Occipital lobe (tissue), 1 donor: ENCODE measurements at regions not wholly inside any gene's neighbourhood (a gene's known extent, or its start where the extent isn't known, plus 50 kb on each side); places are given as distances from the start of the nearest gene placed in this dataset.
"Not testable (repeated sequence)": the region's sequence is repeated elsewhere in the genome, so short reads cannot be mapped to it uniquely, and the experiment has no call there.

Source experiments
- DNase-seq: peaks from one replicate; lab custom pipeline; 2025; lab: John Stamatoyannopoulos, UW

DNA sequence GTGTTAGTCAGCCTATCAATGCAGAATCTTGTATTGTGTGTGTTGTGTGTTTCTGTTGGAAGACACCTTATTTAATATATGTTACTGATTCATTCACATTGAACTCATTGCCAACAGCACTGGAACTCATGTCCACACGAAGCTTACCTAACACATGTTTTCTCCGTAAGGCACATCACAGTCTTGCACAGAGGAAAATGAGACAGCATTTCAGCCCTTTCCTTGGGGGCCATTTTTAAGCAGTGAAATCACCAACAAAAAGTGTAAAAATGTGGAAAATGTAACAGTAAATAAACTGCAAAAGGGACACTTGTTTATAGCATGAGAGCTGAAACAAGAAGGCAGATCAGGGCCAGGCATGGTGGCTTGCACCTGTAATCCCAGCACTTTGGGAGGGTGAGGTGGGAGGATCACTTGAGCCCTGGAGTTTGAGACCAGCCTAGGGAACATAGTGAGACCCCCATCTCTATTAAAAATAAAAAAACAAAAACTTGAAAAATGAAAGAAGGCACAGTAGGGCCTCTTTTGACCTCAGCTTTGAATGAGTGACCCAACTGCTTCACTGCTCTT is 306.0 kb downstream of the MYCN start:
- no peak for DNase-seq

DNA sequence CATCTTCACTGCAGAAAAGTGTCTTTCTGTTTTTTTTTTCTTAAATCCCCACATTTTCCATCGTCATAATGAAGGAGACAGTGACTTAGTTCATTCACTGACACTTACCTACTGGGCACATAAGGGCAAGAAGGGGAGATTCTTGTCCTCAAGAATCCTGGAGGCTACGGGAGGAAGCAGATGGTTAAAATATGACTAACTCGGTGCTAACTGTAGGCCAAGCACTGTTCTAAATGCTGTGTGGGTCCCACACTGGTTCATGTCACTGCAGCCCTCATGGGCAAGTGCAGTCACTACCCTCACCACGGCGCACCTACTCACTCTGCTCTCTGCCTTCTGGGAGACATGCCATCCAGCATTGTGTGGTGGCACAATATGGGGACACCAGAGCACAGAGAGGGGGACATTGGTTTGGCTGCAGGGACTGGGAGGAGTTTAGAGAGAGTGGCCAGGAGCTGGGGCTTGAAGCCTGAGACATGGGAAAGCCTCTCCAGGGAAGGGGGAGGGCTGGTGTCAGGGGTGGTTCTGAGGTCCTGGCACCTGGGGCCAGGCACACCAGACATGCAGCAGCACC is 305.2 kb downstream of the MYCN start:
- no peak for DNase-seq

DNA sequence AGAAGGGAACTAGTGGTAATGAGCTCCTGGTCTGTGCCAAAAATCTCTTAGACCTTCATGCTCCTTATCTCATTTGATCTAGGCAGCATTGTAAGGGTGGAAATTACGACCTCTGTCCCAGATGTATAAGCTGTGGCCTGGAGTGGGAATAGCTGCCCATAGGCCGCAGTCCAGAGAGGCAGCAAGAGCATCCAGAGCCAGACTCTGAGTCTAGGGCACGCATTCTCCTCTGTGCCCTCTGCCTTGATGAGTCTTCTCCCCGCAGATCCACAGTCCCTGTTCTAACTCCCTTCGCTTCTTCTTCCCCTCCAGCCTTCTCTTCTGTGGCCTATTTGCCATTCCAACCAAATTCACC is 304.6 kb downstream of the MYCN start:
- DNase-seq, result no peak

- DNase-seq, result no peak
These were observed 304.0 kb downstream of the MYCN start for GRCh38 chr2:16244153-16244965.

DNA sequence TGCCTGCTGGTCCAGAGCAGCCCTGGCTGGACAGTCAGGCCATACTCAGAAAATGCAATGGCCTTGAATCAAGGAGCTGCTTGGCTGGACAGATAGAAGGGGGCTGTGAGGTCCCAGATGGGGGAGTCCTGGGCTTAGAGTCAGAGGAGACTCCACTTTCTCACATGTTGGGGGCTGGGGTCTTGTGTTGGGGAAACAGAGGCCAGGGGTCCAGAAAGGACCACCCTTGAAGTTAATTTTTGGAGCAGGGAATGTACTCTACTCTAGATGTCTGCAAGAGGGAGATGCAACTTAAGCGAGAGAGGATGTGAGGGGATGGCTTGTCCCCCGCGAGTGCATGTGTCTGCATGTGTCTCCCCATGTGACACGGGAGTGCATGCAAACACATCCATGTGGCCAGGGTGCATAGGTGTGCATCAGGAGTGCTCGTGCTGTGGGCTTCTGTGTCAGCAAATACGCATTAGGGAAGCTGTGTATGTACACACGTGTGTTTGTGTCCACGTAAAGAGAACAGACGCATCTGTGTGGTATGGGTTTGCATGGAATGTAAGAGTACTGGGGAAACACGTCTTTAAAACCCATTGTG is 303.2 kb downstream of the MYCN start:
- no peak for DNase-seq

GRCh38 chr2:16242906-16243305 is 302.6 kb downstream of the MYCN start:
- DNase-seq, result no peak

GRCh38 chr2:16241166-16242160 is 301.1 kb downstream of the MYCN start:
- no peak for DNase-seq

DNA sequence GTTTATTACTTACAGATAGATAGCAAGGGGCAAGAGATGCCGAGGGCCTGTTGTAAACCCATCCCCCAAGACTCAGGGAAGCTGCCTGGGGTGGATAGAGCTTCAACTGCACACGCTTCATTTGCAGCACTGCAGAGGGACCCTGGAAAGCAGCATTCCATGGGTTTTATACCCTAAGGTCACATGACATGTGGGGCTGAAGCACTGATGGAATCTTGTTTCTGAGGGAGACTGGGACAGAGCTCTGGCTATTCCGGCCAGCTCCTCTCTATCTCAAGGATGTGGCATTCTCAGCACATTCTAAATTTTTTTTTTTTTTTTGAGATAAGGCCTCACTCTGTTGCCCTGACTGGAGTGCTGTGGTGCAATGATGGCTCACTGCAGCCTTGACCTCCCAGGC is 300.1 kb downstream of the MYCN start:
- no peak for DNase-seq

- DNase-seq, result no peak
These were observed 299.0 kb downstream of the MYCN start for GRCh38 chr2:16239296-16239850.

DNA sequence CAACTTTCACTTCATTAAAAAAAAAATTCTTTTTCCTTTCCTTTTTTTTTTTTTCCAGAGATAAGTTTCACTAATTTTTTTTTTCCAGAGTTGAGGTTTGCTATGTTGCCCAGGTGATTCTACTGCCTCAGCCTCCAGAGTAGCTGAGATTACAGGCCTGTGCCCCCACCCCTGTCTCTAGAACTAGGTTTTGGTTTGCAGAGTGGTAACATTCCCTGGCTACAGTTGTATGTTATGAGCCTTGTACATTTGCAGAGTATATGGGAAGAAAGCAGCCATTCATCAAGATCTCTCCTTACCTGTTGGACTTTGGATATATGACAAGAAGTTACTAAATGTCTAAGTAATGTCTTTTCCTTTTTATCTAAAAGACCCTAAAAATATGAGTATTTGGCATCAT is 298.4 kb downstream of the MYCN start:
- DNase-seq, result no peak

- DNase-seq, result no peak
These were observed 297.8 kb downstream of the MYCN start for GRCh38 chr2:16238001-16238761.

DNA sequence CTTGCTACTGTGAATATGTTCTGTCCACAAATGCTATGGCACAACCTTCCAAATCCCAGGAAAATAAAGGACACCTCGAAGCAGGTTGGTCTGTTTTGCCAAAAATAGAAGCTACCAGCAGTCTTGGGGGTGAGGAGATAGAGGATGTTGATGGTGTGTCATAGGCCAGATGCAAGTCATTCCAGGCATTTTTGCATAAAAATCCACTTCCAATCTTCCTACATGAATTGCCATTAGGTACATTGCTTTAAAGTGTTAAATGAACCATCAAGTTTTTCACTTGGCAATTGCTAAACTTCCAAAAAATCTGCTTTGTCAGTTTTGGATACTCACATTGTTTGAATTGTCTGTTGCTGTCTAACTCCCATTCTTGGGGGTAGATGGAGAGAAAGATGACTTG is 295.4 kb downstream of the MYCN start:
- DNase-seq, result no peak

DNA sequence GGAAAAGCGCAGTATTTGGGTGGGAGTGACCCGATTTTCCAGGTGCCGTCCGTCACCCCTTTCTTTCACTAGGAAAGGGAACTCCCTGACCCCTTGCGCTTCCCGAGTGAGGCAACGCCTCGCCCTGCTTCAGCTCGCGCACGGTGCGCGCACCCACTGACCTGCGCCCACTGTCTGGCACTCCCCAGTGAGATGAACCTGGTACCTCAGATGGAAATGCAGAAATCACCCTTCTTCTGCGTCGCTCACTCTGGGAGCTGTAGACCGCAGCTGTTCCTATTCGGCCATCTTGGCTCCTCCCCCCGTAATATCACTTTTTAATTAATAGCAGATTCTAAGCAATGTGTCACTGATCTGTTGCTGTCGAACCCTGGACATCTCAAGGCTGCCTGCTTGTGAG is 294.9 kb downstream of the MYCN start:
- DNase-seq, result not testable (repeated sequence)

DNA sequence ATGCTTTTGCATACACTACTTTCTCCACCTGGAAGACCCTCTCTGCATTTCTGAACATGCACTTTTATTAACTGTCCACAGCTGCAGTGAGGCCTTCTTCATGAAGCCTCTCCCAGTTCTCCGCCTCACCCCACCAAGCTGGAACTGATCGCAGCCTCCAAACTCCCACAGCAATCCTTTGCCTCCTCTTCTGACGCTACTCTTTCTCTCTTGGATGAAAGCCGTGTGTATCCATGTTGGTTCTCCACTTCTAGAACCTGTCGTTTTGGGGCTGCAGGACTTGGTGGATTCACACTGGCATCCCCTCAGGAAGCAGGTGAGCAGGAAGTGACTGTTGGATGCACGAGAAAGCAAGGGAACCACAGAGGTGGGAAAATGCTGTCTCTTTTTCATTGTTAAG is 288.6 kb downstream of the MYCN start:
- no peak for DNase-seq

DNA sequence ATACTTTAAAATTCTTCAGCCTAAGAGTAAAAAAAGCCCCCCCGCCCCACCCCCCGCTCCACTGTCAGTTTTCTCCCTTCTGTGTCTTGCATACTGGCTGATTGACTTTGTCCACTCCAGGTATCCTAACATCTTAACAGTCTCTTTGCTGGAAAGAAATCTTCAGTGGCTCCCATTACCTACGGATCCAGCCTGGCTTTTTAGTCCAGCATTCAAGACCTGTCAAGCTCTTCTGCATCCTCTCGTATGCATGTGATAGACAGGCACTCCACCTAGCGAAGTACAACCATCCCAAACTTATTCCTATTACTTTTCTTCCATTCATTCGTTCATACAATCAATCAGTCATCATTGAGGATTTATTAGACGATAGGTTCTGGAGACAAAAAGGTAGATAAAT is 288.1 kb downstream of the MYCN start:
- no peak for DNase-seq

- no peak for DNase-seq
These were observed 287.6 kb downstream of the MYCN start for GRCh38 chr2:16227811-16228462.

GRCh38 chr2:16226943-16227664 is 286.8 kb downstream of the MYCN start:
- no peak for DNase-seq

DNA sequence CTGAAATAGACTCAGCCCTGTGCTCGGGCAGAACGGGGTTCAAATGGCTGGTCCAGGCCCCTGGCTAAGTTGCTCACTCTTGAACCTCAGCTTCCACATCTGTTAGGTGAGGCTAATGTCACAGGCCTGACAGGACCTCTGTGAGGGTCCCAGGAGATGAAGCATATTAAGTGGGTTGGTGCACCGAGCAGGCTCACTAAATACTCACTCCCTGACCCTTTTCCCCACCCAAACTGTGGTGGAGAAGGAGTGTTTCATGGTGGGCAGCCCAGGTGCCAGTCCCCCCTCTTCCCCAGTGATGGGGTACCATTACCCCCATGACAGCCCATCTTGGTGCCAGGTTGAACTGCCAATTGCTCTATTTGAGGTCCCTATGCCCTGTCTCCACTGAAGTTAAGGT is 286.0 kb downstream of the MYCN start:
- no peak for DNase-seq

DNA sequence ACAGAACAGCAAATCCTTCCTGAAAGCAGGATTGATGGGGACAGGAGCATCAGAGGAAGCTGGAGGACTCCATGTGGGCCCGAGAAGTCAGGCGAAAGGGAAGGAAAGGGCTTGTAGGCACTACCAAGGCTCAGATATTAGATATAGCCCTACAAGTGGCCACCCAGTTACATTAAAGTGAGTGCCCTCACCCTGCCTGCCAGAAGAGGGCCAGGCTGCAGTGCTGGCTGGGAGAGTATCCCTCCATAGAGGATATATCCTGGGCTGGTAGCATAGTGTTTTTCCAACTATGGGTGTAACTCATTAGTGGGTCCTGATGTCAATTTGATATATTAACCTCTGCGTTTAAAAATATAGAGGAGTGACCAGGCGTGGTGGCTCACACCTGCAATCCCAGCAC is 285.2 kb downstream of the MYCN start:
- DNase-seq, result no peak
